K562 (cell line): ENCODE measurements at regions not wholly inside any gene's neighbourhood (a gene's known extent, or its start where the extent isn't known, plus 50 kb on each side); places are given as distances from the start of the nearest gene placed in this dataset.
A peak's percentile ranks its signal among the peaks of the same experiment; 100 is the strongest.

Experiments
- ATAC-seq: fragments of 200-7000 bp; cut with Tn5 transposase; 3 replicates; pipeline ENCODE4 v1.9.1; 2020; ENCODE audit warnings: moderate library complexity
- BruUV-seq: library from RNA; stranded (reverse); fragments of 400-500 nt; replicated peaks from 2 replicates; lab custom pipeline; 2021; lab: Mats Ljungman, UMichigan
- CTCF ChIA-PET: fragments of 300-600 bp; formaldehyde crosslinking; extraction: SDS; loops from one replicate; lab custom pipeline; 2021; ENCODE audit warnings: low intra/inter-chr PET ratio; lab: Yijun Ruan, JAX
- POLR2A ChIA-PET: fragments of 300-600, 350-650 bp; sonication (Branson Sonifier 250); formaldehyde crosslinking; extraction: SDS; loops from one replicate; lab custom pipeline; 2021; ENCODE audit warnings: antibody characterized with exemption, inconsistent platforms; lab: Yijun Ruan, JAX
- DNase-seq, 4 experiments: peaks; one replicate each; pipeline versions ENCODE4 v3.0.0 to v3.0.0-alpha.2; 2011 to 2018; ENCODE audit warnings: low spot score in 3 of 4, mixed read lengths in 3 of 4; ENCODE audit errors: extremely low read depth in 1 of 4
- FAIRE-seq: peaks from 2 replicates; lab custom pipeline; 2011; peaks lifted over from hg19 to GRCh38; lab: Jason Lieb, UNC
- H2AFZ ChIP-seq: 2 replicates; pipeline ENCODE4 v1.6.0; 2011; ENCODE audit warnings: low read depth, low read length, control low read depth, inconsistent platforms
- H3K27ac ChIP-seq: fragments of 200-600 bp; 3 replicates; pipeline ENCODE4 v1.8.0; 2011; ENCODE audit warnings: low read depth, mild to moderate bottlenecking, control low read depth, inconsistent platforms, low read length, moderate library complexity, mixed read lengths; ENCODE audit errors: extremely low read depth
- H3K27me3 ChIP-seq, 2 experiments: fragments of 300-600 bp in 1 of 2; 2 replicates in 1 of 2; 3 replicates in 1 of 2; pipeline versions ENCODE4 v1.6.0 to v1.8.0; 2011; ENCODE audit warnings: inconsistent platforms in 2 of 2, low read length in 2 of 2, mild to moderate bottlenecking in 1 of 2, mixed read lengths in 1 of 2, moderate library complexity in 1 of 2; ENCODE audit not compliant: control insufficient read depth in 2 of 2, insufficient read depth in 2 of 2
- H3K36me3 ChIP-seq: fragments of 300-600 bp; 3 replicates; pipeline ENCODE4 v1.8.0; 2011; ENCODE audit warnings: mild to moderate bottlenecking, low read length, inconsistent platforms; ENCODE audit not compliant: control insufficient read depth, insufficient read depth
- H3K4me1 ChIP-seq, 2 experiments: fragments of 200-600 bp in 1 of 2; replicated peaks in 1 of 2; 2 replicates in 1 of 2; 3 replicates in 1 of 2; pipeline versions ENCODE4 v1.5.1 to v1.8.0; 2011; ENCODE audit warnings: inconsistent platforms in 2 of 2, low read length in 2 of 2, mild to moderate bottlenecking in 1 of 2, mixed read lengths in 1 of 2, moderate library complexity in 1 of 2; ENCODE audit not compliant: control insufficient read depth in 2 of 2, insufficient read depth in 2 of 2
- H3K4me2 ChIP-seq: 2 replicates; pipeline ENCODE4 v1.6.1; 2011; ENCODE audit warnings: low read length, control low read depth, inconsistent platforms, mixed read lengths; ENCODE audit not compliant: insufficient read depth
- H3K4me3 ChIP-seq: fragments of 200-600 bp; sonication (generic), shearing (Covaris generic); 2 replicates; pipeline ENCODE4 v1.5.1; 2016; ENCODE audit warnings: control low read depth, inconsistent platforms
- H3K79me2 ChIP-seq: fragments of 200-600 bp; 3 replicates; pipeline ENCODE4 v1.8.0; 2011; ENCODE audit warnings: low read length, inconsistent platforms; ENCODE audit not compliant: control insufficient read depth, insufficient read depth
- H3K9ac ChIP-seq, 2 experiments: 2 replicates each; pipeline versions ENCODE4 v1.6.0 to v1.6.1; 2011; ENCODE audit warnings: low read depth in 2 of 2, low read length in 2 of 2, control low read depth in 1 of 2, inconsistent platforms in 1 of 2, mild to moderate bottlenecking in 1 of 2, mixed read lengths in 1 of 2; ENCODE audit not compliant: insufficient read depth in 1 of 2
- H3K9me1 ChIP-seq: one replicate; pipeline ENCODE4 v1.6.0; 2011; ENCODE audit warnings: inconsistent platforms, mild to moderate bottlenecking, low read length, moderate library complexity; ENCODE audit not compliant: control insufficient read depth, insufficient read depth
- H3K9me3 ChIP-seq: replicated peaks from 2 replicates; pipeline ENCODE4 v1.5.1; 2011; ENCODE audit warnings: low read depth, low read length, inconsistent platforms; ENCODE audit not compliant: control insufficient read depth, insufficient read depth
- H4K20me1 ChIP-seq: replicated peaks from 2 replicates; pipeline ENCODE4 v1.6.1; 2011; ENCODE audit warnings: low read length, inconsistent platforms, mixed read lengths; ENCODE audit not compliant: control insufficient read depth, insufficient read depth
- ADNP ChIP-seq: fragments of 200-800 bp; sonication (Bioruptor generic); IDR thresholded peaks from 2 replicates; pipeline ENCODE4 v1.6.1; 2016; ENCODE audit warnings: missing genetic modification characterization, missing compliant biosample characterization
- CEBPG ChIP-seq, 3 experiments: fragments of 200-800 bp in 1 of 3; sonication (Bioruptor generic) in 1 of 3; sonication (generic) in 1 of 3; formaldehyde crosslinking in 1 of 3; IDR thresholded peaks in 2 of 3; conservative IDR thresholded peaks in 1 of 3; 2 replicates each; pipeline versions ENCODE4 v1.6.1 to v1.8.0; 2016 to 2022; ENCODE audit warnings: missing compliant biosample characterization in 2 of 3, missing genetic modification characterization in 2 of 3, mild to moderate bottlenecking in 1 of 3, missing genetic modification reagents in 1 of 3
- CHD2 ChIP-seq: IDR thresholded peaks from 2 replicates; pipeline ENCODE4 v1.6.1; 2011; ENCODE audit warnings: low read depth, low read length
- FOXP4 ChIP-seq: sonication (generic); formaldehyde crosslinking; IDR thresholded peaks from 2 replicates; pipeline ENCODE4 v1.8.0; 2022; ENCODE audit warnings: mild to moderate bottlenecking, missing genetic modification reagents, borderline replicate concordance
- KLF10 ChIP-seq: fragments of 250-450 bp; sonication (Bioruptor Pico); IDR thresholded peaks from 2 replicates; pipeline ENCODE4 v1.6.1; 2021; ENCODE audit warnings: matching md5 sums
- L3MBTL2 ChIP-seq: fragments of 450-650 bp; IDR thresholded peaks from 2 replicates; pipeline ENCODE4 v1.6.1; 2016; ENCODE audit warnings: mild to moderate bottlenecking, moderate library complexity
- MYBL2 ChIP-seq, 2 experiments: fragments of 450-650 bp in 1 of 2; sonication (generic) in 1 of 2; formaldehyde crosslinking in 1 of 2; IDR thresholded peaks; 2 replicates each; pipeline versions ENCODE4 v1.6.1 to v1.8.1; 2017 to 2022; ENCODE audit warnings: borderline replicate concordance in 1 of 2, inconsistent platforms in 1 of 2, low read depth in 1 of 2, mild to moderate bottlenecking in 1 of 2, missing genetic modification reagents in 1 of 2, moderate library complexity in 1 of 2
- NBN ChIP-seq: fragments of 450-650 bp; IDR thresholded peaks from 2 replicates; pipeline ENCODE4 v1.6.1; 2016; ENCODE audit warnings: low read depth, mild to moderate bottlenecking
- RBM25 ChIP-seq: fragments of 200-400 bp; formaldehyde crosslinking; IDR thresholded peaks from 2 replicates; pipeline ENCODE4 v1.6.1; 2018; ENCODE audit warnings: low read length, low read depth, moderate library complexity; ENCODE audit not compliant: severe bottlenecking
- SLC30A9 ChIP-seq: fragments of 250-450 bp; sonication (Bioruptor Pico); IDR thresholded peaks from 2 replicates; pipeline ENCODE4 v1.8.0; 2022; ENCODE audit warnings: mild to moderate bottlenecking, moderate library complexity
- SMARCA5 ChIP-seq: fragments of 450-650 bp; IDR thresholded peaks from 2 replicates; pipeline ENCODE4 v1.6.1; 2016
- ZFP36 ChIP-seq: fragments of 150-350 bp; IDR thresholded peaks from 2 replicates; pipeline ENCODE4 v1.6.1; 2018; ENCODE audit warnings: low read length, low read depth; ENCODE audit not compliant: partially characterized antibody
- ZNF347 ChIP-seq: fragments of 450-650 bp; formaldehyde crosslinking; IDR thresholded peaks from 2 replicates; pipeline ENCODE4 v1.4.0; 2020; ENCODE audit warnings: low read depth, mild to moderate bottlenecking, moderate library complexity
- ZNF778 ChIP-seq: fragments of 450-650 bp; formaldehyde crosslinking; IDR thresholded peaks from 2 replicates; pipeline ENCODE4 v1.4.0; 2020; ENCODE audit warnings: mild to moderate bottlenecking, moderate library complexity
- WGBS: fragments of 100-300 bp; shearing (Covaris generic); methylation state at CpG from one replicate; pipeline ENCODE4 v1.1.6; 2016; ENCODE audit warnings: low coverage, mixed read lengths; ENCODE audit not compliant: insufficient coverage; ENCODE audit errors: missing lambda C conversion rate; 5-methylcytosine and 5-hydroxymethylcytosine counted together
- in situ Hi-C: fragments of 300-500 bp; cut with MboI; formaldehyde crosslinking; loops from 4 replicates; pipeline ENCODE4 v1.15.0; 2018; ENCODE audit warnings: inconsistent platforms, mixed read lengths
- intact Hi-C: fragments of 100-400 bp; cut with micrococcal nuclease; formaldehyde crosslinking; loops from 2 replicates; pipeline ENCODE4 v1.14.2; 2022
- TF ChIP-seq, protein P1 (sequence below): fragments of 250-450 bp; sonication (Bioruptor Pico); IDR thresholded peaks from 2 replicates; pipeline ENCODE4 v1.5.0; 2020; ENCODE audit warnings: mild to moderate bottlenecking

DNA sequence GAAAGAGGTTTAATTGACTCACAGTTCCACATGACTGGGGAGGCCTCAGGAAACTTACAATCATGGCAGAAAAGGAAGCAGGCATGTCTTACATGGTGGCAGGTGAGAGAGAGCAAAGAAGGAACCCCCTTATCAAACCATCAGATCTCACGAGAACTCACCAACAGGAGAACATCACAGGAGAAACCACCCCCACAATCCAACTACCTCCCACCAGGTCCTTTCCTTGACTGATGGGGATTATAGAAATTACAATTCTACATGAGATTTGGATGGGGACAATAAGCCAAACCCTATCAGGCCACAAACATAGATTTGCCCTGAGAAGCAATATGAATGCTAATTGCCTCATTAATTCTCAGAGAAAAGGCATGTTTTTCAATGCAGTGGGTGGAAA lies 138.2 kb upstream of the RAPGEF2 start:
- ChIA-PET POLR2A (no interaction called here), CTCF (no interaction called here)
- Histone ChIP-seq H3K9me3 (no peaks in the 10 kb centered on the region), H3K4me2 (no peak overlapping the region), H3K9ac (no peak overlapping the region), H3K9me1 (no peaks in the 10 kb centered on the region), H3K79me2 (no peaks in the 10 kb centered on the region), H3K4me3 (no peak overlapping the region), H2AFZ (no peak overlapping the region), H4K20me1 (no peaks in the 10 kb centered on the region), H3K36me3 (no peaks in the 10 kb centered on the region), H3K27ac (no peak overlapping the region), H3K4me1 (no peaks in the 10 kb centered on the region), H3K27me3 (no peaks in the 10 kb centered on the region; a peak in 1 of 5 replicates)
- intact Hi-C loops = no loop called here
- in situ Hi-C loops = no loop called here
- TF ChIP-seq RBM25 = no peak
- no peak for TF ChIP-seq KLF10
- TF ChIP-seq L3MBTL2 = no peak
- peak; percentile 32 for TF ChIP-seq ZFP36
- TF ChIP-seq ADNP = 0 out of 2 replicates have a peak, but pooled peaks have one; percentile 48
- TF ChIP-seq FOXP4 (CRISPR knock-in tag) = no peak
- no peak for TF ChIP-seq CEBPG (CRISPR knock-in tag; IDR thresholded peaks at IDR 0.05)
- no peak for TF ChIP-seq CEBPG (tag; conservative IDR thresholded peaks at IDR 0.05 in 1 of 2, IDR thresholded peaks at IDR 0.05 in 1 of 2)
- no peak for TF ChIP-seq MYBL2 (IDR thresholded peaks at IDR 0.05; ENCODE audit: low read depth)
- no peak for TF ChIP-seq MYBL2 (CRISPR knock-in tag; IDR thresholded peaks at IDR 0.05; ENCODE audit: borderline replicate concordance)
- TF ChIP-seq, protein P1, sequence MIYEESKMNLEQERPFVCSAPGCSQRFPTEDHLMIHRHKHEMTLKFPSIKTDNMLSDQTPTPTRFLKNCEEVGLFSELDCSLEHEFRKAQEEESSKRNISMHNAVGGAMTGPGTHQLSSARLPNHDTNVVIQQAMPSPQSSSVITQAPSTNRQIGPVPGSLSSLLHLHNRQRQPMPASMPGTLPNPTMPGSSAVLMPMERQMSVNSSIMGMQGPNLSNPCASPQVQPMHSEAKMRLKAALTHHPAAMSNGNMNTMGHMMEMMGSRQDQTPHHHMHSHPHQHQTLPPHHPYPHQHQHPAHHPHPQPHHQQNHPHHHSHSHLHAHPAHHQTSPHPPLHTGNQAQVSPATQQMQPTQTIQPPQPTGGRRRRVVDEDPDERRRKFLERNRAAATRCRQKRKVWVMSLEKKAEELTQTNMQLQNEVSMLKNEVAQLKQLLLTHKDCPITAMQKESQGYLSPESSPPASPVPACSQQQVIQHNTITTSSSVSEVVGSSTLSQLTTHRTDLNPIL (CRISPR knock-in tag) = no peak
- TF ChIP-seq CHD2 = peak; percentile 81
- no peak for TF ChIP-seq SLC30A9 (CRISPR knock-in tag)
- TF ChIP-seq NBN = no peak
- TF ChIP-seq SMARCA5 = 0 out of 2 replicates have a peak, but pooled peaks have one; percentile 2
- no peak for TF ChIP-seq ZNF347 (CRISPR knock-in tag)
- TF ChIP-seq ZNF778 = no peak
- DNase-seq = peak in 1 of 4 experiments; percentile 18
- WGBS = 25% methylated on average over 1 of the region's 1 CpG
- no peak for ATAC-seq
- no peak for FAIRE-seq
- BruUV-seq = no TSS peak
